Neural crest cell (in vitro differentiated cells): ENCODE measurements at regions not wholly inside any gene's neighbourhood (a gene's known extent, or its start where the extent isn't known, plus 50 kb on each side); places are given as distances from the start of the nearest gene placed in this dataset.

Source experiments
- DNase-seq: peaks from one replicate; pipeline ENCODE4 v3.0.0; 2021; ENCODE audit warnings: low read depth, mixed read lengths, low spot score
- H3K27ac Mint-ChIP-seq: one replicate; pipeline ENCODE4 v1.8.0; 2021; ENCODE audit warnings: mild to moderate bottlenecking, mixed read lengths; ENCODE audit not compliant: unreplicated experiment
- H3K27me3 Mint-ChIP-seq: 2 replicates; pipeline ENCODE4 v1.8.0; 2021; ENCODE audit warnings: low read depth, mild to moderate bottlenecking, mixed read lengths
- H3K36me3 Mint-ChIP-seq: 2 replicates; pipeline ENCODE4 v1.8.0; 2021; ENCODE audit warnings: low read depth, mild to moderate bottlenecking, mixed read lengths
- H3K4me1 Mint-ChIP-seq: 2 replicates; pipeline ENCODE4 v1.8.0; 2021; ENCODE audit warnings: mixed read lengths
- H3K4me3 Mint-ChIP-seq: one replicate; pipeline ENCODE4 v1.8.0; 2021; ENCODE audit warnings: mild to moderate bottlenecking, mixed read lengths
- H3K9me3 Mint-ChIP-seq: 2 replicates; pipeline ENCODE4 v1.8.0; 2021; ENCODE audit warnings: mixed read lengths
- TF ChIP-seq, protein P1 (sequence below): fragments of 200-600 bp; sonication (generic); conservative IDR thresholded peaks from 2 replicates; pipeline ENCODE4 v1.5.0; 2021; ENCODE audit warnings: antibody characterized with exemption, mild to moderate bottlenecking

DNA sequence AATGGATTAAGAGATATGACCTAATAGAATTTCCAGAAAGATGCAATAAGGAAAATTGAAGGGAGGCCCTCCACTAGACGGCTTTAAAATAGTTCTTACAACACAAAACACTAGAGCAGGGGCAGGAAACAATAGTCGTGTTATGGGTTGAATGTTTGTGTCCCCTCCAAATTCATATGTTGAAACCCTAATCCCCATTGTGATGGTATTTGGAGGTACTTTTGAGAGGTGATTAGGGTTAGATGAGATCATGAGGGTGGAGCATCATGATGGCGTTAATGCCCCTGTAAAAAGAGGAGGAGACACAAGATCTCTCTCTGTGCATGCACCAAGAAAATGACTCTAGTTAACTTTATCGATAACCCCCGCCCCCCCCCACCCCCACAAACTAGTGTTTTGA is 104.0 kb upstream of the HMGN3 start:
- H3K27ac Mint-ChIP-seq, result no peak overlapping the region
- H3K4me1 Mint-ChIP-seq, result no peaks in the 10 kb centered on the region
- no peak for DNase-seq
- TF ChIP-seq, protein P1, sequence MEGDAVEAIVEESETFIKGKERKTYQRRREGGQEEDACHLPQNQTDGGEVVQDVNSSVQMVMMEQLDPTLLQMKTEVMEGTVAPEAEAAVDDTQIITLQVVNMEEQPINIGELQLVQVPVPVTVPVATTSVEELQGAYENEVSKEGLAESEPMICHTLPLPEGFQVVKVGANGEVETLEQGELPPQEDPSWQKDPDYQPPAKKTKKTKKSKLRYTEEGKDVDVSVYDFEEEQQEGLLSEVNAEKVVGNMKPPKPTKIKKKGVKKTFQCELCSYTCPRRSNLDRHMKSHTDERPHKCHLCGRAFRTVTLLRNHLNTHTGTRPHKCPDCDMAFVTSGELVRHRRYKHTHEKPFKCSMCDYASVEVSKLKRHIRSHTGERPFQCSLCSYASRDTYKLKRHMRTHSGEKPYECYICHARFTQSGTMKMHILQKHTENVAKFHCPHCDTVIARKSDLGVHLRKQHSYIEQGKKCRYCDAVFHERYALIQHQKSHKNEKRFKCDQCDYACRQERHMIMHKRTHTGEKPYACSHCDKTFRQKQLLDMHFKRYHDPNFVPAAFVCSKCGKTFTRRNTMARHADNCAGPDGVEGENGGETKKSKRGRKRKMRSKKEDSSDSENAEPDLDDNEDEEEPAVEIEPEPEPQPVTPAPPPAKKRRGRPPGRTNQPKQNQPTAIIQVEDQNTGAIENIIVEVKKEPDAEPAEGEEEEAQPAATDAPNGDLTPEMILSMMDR, result no peak
- no peaks in the 10 kb centered on the region for H3K27me3 Mint-ChIP-seq
- H3K36me3 Mint-ChIP-seq, result peaks cover 2% of the 10 kb centered on the region
- no peak overlapping the region for H3K4me3 Mint-ChIP-seq
- H3K9me3 Mint-ChIP-seq, result peaks cover 5% of the 10 kb centered on the region

DNA sequence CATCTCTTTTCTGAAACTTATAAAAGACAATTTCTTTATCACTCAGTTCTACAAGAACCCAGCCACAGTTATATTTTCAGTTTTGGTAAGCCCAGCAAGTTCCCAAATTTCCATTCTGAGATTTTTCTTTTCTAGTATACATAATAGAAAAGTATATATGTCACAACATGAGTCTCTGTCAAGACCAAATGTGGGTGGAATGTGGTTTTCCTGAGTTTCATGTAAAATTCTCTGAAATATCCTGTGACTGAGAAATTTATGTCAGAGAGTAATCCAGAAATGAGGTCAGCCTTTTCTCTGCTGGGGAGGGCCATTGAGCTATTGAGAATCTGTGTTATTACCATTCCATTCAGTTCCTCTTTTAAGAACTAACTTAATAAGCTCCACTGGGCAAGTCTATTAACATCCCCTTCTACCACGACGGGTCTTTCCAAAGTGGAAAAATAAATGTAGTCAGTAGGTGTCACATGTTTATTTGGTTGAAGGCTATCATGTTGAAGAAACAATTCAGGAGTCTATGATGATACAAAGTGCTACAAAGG is 100.7 kb upstream of the HMGN3 start:
- no peaks in the 10 kb centered on the region for H3K4me1 Mint-ChIP-seq
- no peaks in the 10 kb centered on the region for H3K36me3 Mint-ChIP-seq
- H3K27me3 Mint-ChIP-seq, result no peaks in the 10 kb centered on the region
- no peaks in the 10 kb centered on the region for H3K9me3 Mint-ChIP-seq
- DNase-seq, result no peak
- no peak overlapping the region for H3K4me3 Mint-ChIP-seq
- TF ChIP-seq, protein P1, result no peak
- H3K27ac Mint-ChIP-seq, result no peak overlapping the region

DNA sequence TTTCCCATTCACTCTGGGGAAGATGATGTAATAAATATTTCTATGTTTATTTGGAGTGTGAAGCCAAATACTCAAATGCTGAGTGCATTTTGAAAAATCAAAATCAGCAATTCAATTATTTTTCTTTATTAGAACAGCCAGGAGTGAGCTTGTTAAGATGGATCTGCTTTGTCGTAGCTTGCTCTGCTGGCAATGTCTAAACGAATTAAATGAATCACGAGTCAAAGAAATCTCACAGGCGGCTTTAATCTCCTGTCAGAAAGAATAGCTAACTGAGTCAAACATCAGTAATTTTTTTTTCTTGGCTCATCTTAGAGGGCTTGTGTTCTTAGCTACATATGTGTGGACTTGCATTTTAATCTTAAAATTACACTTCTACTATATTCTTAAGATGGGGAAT is 100.2 kb upstream of the HMGN3 start:
- H3K4me1 Mint-ChIP-seq, result no peaks in the 10 kb centered on the region
- no peaks in the 10 kb centered on the region for H3K27me3 Mint-ChIP-seq
- no peaks in the 10 kb centered on the region for H3K36me3 Mint-ChIP-seq
- no peak overlapping the region for H3K4me3 Mint-ChIP-seq
- TF ChIP-seq, protein P1, result no peak
- H3K9me3 Mint-ChIP-seq, result no peaks in the 10 kb centered on the region
- no peak for DNase-seq
- H3K27ac Mint-ChIP-seq, result no peak overlapping the region

GRCh38 chr6:79330704-79331103 is 96.2 kb upstream of the HMGN3 start:
- no peak for DNase-seq
- Mint-ChIP-seq H3K9me3 (peaks cover 8% of the 10 kb centered on the region), H3K36me3 (no peaks in the 10 kb centered on the region), H3K4me1 (no peaks in the 10 kb centered on the region), H3K4me3 (no peak overlapping the region), H3K27ac (no peak overlapping the region), H3K27me3 (no peaks in the 10 kb centered on the region)
- TF ChIP-seq, protein P1, result no peak

- Mint-ChIP-seq H3K9me3 (peaks cover 3% of the 10 kb centered on the region), H3K27me3 (no peaks in the 10 kb centered on the region), H3K36me3 (no peaks in the 10 kb centered on the region), H3K4me3 (no peak overlapping the region), H3K4me1 (no peaks in the 10 kb centered on the region), H3K27ac (no peak overlapping the region)
- TF ChIP-seq, protein P1, result no peak
- no peak for DNase-seq
Observed at GRCh38 chr6:79313254-79313653, 78.8 kb upstream of the HMGN3 start.
